SW480 (cell line): ENCODE measurements at regions not wholly inside any gene's neighbourhood (a gene's known extent, or its start where the extent isn't known, plus 50 kb on each side); places are given as distances from the start of the nearest gene placed in this dataset.

ENCODE experiments used
- DNase-seq: peaks from one replicate; pipeline ENCODE4 v3.0.0-alpha.2; 2016; ENCODE audit warnings: low spot score

- no peak for DNase-seq
These were observed 61.2 kb upstream of the RAI2 start for GRCh38 chrX:17922303-17922702.

DNA sequence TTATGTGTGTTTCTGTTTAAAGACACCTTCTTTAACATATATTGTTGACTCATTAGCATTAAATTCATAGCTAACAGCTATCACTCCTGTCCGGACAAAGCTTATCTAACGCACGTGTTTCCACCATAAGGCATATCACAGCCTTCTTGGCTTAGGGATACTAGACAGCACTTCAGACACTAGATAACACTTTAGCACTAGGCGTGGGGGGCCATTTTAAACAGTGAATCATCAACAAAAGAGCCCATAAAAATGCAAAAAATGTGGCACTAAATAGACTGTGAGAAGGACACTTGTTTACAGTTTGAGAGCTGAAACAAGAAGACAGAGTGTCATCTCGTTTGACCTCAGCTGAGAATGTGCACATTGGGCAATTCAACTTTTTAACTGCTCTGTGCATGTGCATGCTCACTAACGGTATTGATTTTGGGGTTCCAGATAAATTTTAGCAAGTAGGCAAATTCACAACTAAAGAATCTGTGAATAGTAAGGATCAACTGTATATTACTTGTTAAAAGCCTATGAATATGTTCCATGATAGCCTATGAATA, 58.9 kb upstream of the RAI2 start:
- no peak for DNase-seq

- no peak for DNase-seq
These were observed 57.0 kb upstream of the RAI2 start for GRCh38 chrX:17917945-17918577.

- DNase-seq, result no peak
These were observed 52.7 kb upstream of the RAI2 start for GRCh38 chrX:17913801-17914200.
